Chondrocyte (in vitro differentiated cells): ENCODE measurements at regions not wholly inside any gene's neighbourhood (a gene's known extent, or its start where the extent isn't known, plus 50 kb on each side); places are given as distances from the start of the nearest gene placed in this dataset.

ENCODE experiments used
- DNase-seq: peaks from one replicate; pipeline ENCODE4 v3.0.0; 2021; ENCODE audit warnings: mixed read lengths, low spot score
- H3K27ac Mint-ChIP-seq: one replicate; pipeline ENCODE4 v1.8.0; 2021; ENCODE audit warnings: mild to moderate bottlenecking, moderate library complexity, mixed read lengths; ENCODE audit not compliant: unreplicated experiment
- H3K27me3 Mint-ChIP-seq: 2 replicates; pipeline ENCODE4 v1.8.0; 2021; ENCODE audit warnings: low read depth, mixed read lengths
- H3K36me3 Mint-ChIP-seq: 2 replicates; pipeline ENCODE4 v1.8.0; 2021; ENCODE audit warnings: low read depth, mixed read lengths
- H3K4me1 Mint-ChIP-seq: 2 replicates; pipeline ENCODE4 v1.8.0; 2021; ENCODE audit warnings: low read depth, mild to moderate bottlenecking, mixed read lengths
- H3K4me3 Mint-ChIP-seq: one replicate; pipeline ENCODE4 v1.8.0; 2021; ENCODE audit warnings: mild to moderate bottlenecking, moderate library complexity, mixed read lengths; ENCODE audit not compliant: unreplicated experiment
- H3K9me3 Mint-ChIP-seq: 2 replicates; pipeline ENCODE4 v1.8.0; 2021; ENCODE audit warnings: low read depth, mixed read lengths
- TF ChIP-seq, protein P1 (sequence below): fragments of 200-600 bp; sonication (generic); IDR thresholded peaks from 2 replicates; pipeline ENCODE4 v1.5.0; 2021; ENCODE audit warnings: antibody characterized with exemption, mild to moderate bottlenecking, moderate library complexity

DNA sequence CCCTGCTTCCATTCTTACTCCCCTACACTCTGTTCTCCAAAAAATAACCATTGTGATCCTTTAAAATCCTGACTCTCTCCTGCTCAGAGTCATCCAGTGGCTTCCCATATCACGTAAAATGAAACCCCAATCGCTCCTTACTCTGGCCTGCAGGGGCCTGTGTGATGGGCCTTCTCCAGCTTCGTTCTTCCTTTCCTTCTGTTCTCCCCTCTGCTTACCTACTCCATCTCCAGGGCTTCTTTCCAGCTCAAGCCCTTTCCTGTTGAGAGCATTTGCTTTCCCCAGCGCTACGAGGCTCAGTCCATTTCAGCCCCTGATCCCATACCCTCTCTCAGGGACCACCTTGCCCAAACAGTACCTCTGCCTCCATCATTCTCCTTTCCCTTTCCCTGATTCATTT lies 144.4 kb upstream of the ARHGAP5 start:
- H3K36me3 Mint-ChIP-seq: no peaks in the 10 kb centered on the region
- DNase-seq: no peak
- peaks cover 25% of the 10 kb centered on the region for H3K4me1 Mint-ChIP-seq
- H3K27me3 Mint-ChIP-seq: no peaks in the 10 kb centered on the region
- H3K4me3 Mint-ChIP-seq: no peak overlapping the region
- H3K27ac Mint-ChIP-seq: no peak overlapping the region
- TF ChIP-seq, protein P1, sequence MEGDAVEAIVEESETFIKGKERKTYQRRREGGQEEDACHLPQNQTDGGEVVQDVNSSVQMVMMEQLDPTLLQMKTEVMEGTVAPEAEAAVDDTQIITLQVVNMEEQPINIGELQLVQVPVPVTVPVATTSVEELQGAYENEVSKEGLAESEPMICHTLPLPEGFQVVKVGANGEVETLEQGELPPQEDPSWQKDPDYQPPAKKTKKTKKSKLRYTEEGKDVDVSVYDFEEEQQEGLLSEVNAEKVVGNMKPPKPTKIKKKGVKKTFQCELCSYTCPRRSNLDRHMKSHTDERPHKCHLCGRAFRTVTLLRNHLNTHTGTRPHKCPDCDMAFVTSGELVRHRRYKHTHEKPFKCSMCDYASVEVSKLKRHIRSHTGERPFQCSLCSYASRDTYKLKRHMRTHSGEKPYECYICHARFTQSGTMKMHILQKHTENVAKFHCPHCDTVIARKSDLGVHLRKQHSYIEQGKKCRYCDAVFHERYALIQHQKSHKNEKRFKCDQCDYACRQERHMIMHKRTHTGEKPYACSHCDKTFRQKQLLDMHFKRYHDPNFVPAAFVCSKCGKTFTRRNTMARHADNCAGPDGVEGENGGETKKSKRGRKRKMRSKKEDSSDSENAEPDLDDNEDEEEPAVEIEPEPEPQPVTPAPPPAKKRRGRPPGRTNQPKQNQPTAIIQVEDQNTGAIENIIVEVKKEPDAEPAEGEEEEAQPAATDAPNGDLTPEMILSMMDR: no peak
- H3K9me3 Mint-ChIP-seq: no peaks in the 10 kb centered on the region

DNA sequence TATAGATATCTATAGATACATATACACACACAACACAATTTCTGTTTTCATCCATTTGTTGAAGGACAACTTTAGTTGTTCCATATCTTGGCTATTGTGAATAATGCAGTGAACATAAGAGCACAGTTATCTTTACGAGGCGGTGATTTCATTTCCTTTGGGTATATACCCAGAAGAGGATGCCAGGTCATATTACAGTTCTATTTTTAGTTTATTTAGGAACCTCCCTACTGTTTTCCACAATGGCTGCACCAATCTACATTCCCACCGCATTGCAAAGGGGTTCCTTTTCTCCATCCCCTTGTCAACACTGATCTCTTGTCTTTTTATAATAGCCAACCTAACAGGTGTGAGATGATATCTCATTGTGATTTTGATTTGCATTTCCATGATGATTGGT lies 143.4 kb upstream of the ARHGAP5 start:
- no peak overlapping the region for H3K4me3 Mint-ChIP-seq
- peaks cover 24% of the 10 kb centered on the region for H3K4me1 Mint-ChIP-seq
- no peaks in the 10 kb centered on the region for H3K27me3 Mint-ChIP-seq
- DNase-seq: no peak
- H3K36me3 Mint-ChIP-seq: no peaks in the 10 kb centered on the region
- H3K27ac Mint-ChIP-seq: no peak overlapping the region
- no peaks in the 10 kb centered on the region for H3K9me3 Mint-ChIP-seq
- TF ChIP-seq, protein P1: no peak

DNA sequence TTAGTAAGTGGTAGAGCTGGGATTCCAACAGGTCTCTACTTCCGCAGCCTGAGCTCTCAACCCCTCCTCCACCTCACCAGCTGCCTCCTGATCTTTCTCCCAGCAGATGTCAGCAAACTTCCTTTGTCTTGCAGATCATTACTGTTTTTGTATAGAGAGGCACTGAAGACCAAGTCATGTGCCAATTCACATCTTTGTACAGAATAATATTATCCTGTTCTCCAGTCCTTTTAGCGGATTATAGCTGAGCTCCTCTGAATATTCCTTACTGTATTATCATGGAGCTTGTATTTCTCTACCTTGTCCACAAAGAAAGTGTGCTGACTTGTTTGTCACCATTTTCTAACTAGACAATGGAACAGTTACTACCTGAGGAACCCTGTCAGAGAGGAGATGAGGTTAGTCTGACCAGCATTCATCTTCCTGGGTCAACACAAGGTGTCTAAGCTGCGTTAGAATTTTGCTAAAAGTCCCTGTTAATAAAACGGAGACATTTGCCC lies 142.3 kb upstream of the ARHGAP5 start:
- DNase-seq: no peak
- Mint-ChIP-seq H3K27ac (no peak overlapping the region), H3K36me3 (no peaks in the 10 kb centered on the region), H3K4me1 (peaks cover 24% of the 10 kb centered on the region), H3K9me3 (no peaks in the 10 kb centered on the region), H3K4me3 (no peak overlapping the region), H3K27me3 (no peaks in the 10 kb centered on the region)
- TF ChIP-seq, protein P1: peak; percentile 73

DNA sequence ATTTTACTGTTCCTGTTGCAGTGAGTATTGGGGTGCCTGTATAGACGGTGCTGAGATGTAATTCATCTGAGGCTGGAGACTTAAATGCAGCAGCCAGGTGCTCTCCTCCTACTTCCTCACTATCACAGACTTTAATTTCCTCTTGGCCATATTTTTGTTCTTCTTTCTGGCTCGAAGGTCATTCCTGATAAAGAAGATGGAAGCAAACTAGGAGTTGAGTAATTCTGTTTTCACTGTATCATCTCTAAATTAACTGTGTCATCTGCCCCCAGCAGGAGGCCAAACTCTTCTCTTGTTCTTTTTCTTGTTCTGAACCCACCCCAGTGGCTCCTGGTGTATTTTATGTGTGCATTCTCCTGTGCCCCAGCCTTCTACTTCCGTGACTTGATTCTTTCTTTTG lies 141.7 kb upstream of the ARHGAP5 start:
- Mint-ChIP-seq H3K9me3 (no peaks in the 10 kb centered on the region), H3K27me3 (no peaks in the 10 kb centered on the region), H3K4me1 (peaks cover 23% of the 10 kb centered on the region), H3K36me3 (no peaks in the 10 kb centered on the region), H3K4me3 (no peak overlapping the region), H3K27ac (no peak overlapping the region)
- TF ChIP-seq, protein P1: no peak
- DNase-seq: no peak

DNA sequence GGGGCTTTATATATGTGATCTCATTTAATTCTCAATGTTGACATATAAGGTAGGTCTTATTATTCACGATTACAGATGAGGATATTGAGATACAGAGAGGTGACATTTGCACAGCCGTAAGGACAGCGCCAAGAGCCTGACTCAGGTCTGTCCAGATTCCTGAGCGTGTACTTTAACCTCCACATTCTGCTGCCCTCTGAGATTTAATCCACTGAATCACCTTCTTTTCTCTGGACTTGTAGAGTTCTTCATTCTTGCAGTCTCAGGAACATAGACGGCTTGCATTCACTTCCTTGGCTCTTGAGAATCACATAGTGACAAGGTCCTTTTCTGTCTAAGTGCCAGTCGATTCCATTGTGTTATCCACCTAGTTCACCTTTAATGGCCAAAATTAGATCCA lies 141.0 kb upstream of the ARHGAP5 start:
- H3K36me3 Mint-ChIP-seq: no peaks in the 10 kb centered on the region
- no peak for DNase-seq
- peaks cover 18% of the 10 kb centered on the region for H3K4me1 Mint-ChIP-seq
- no peaks in the 10 kb centered on the region for H3K9me3 Mint-ChIP-seq
- TF ChIP-seq, protein P1: no peak
- H3K27me3 Mint-ChIP-seq: no peaks in the 10 kb centered on the region
- H3K27ac Mint-ChIP-seq: no peak overlapping the region
- no peak overlapping the region for H3K4me3 Mint-ChIP-seq
